ENCODE measurements at regions not wholly inside any gene's neighbourhood (a gene's known extent, or its start where the extent isn't known, plus 50 kb on each side); places are given as distances from the start of the nearest gene placed in this dataset.

- in situ Hi-C loops (cut with HindIII; ENCODE audit: low pct_unique_long_range_greater_than_20kb, low sequenced_read_pairs) = loop anchor here (25.0 kb wide), 1 partner anchor 1203 kb away; the partner anchor contains the start of gene BCL6
- TF ChIP-seq JUND (IDR thresholded peaks at IDR 0.05; ENCODE audit: low read depth) = no peak
- DNase-seq (ENCODE audit: low read depth in 1 of 2, low spot score in 1 of 2) = no peak
Observed at GRCh38 chr3:188940573-188940932, 231.2 kb upstream of the TPRG1 start.

- in situ Hi-C loops (cut with HindIII; ENCODE audit: low pct_unique_long_range_greater_than_20kb, low sequenced_read_pairs) = loop anchor here (25.0 kb wide), 1 partner anchor 1204 kb away; the partner anchor contains the start of gene BCL6
- no peak for DNase-seq (ENCODE audit: low read depth in 1 of 2, low spot score in 1 of 2)
- TF ChIP-seq JUND (IDR thresholded peaks at IDR 0.05; ENCODE audit: low read depth) = no peak
Observed at GRCh38 chr3:188941103-188941502, 230.7 kb upstream of the TPRG1 start.

- TF ChIP-seq JUND (IDR thresholded peaks at IDR 0.05; ENCODE audit: low read depth) = no peak
- no peak for DNase-seq (ENCODE audit: low read depth in 1 of 2, low spot score in 1 of 2)
- in situ Hi-C loops (cut with HindIII; ENCODE audit: low pct_unique_long_range_greater_than_20kb, low sequenced_read_pairs) = loop anchor here (25.0 kb wide), 1 partner anchor 1205 kb away; the partner anchor contains the start of gene BCL6
Observed at GRCh38 chr3:188942191-188942590, 229.6 kb upstream of the TPRG1 start.

- no peak for DNase-seq (ENCODE audit: low read depth in 1 of 2, low spot score in 1 of 2)
- in situ Hi-C loops (cut with HindIII; ENCODE audit: low pct_unique_long_range_greater_than_20kb, low sequenced_read_pairs) = loop anchor here (25.0 kb wide), 1 partner anchor 1206 kb away; the partner anchor contains the start of gene BCL6
- TF ChIP-seq JUND (IDR thresholded peaks at IDR 0.05; ENCODE audit: low read depth) = no peak
Observed at GRCh38 chr3:188943591-188943990, 228.2 kb upstream of the TPRG1 start.

- TF ChIP-seq JUND (IDR thresholded peaks at IDR 0.05; ENCODE audit: low read depth) = no peak
- no peak for DNase-seq (ENCODE audit: low read depth in 1 of 2, low spot score in 1 of 2)
- in situ Hi-C loops (cut with HindIII; ENCODE audit: low pct_unique_long_range_greater_than_20kb, low sequenced_read_pairs) = loop anchor here (25.0 kb wide), 1 partner anchor 1207 kb away; the partner anchor contains the start of gene BCL6
Observed at GRCh38 chr3:188944108-188944507, 227.7 kb upstream of the TPRG1 start.

GRCh38 chr3:188946351-188947240 lies 225.2 kb upstream of the TPRG1 start:
- no peak for DNase-seq (ENCODE audit: low read depth in 1 of 2, low spot score in 1 of 2)
- TF ChIP-seq JUND (IDR thresholded peaks at IDR 0.05; ENCODE audit: low read depth) = no peak
- in situ Hi-C loops (cut with HindIII; ENCODE audit: low pct_unique_long_range_greater_than_20kb, low sequenced_read_pairs) = loop anchor here (25.0 kb wide), 1 partner anchor 1209 kb away; the partner anchor contains the start of gene BCL6

- in situ Hi-C loops (cut with HindIII; ENCODE audit: low pct_unique_long_range_greater_than_20kb, low sequenced_read_pairs) = loop anchor here (25.0 kb wide), 1 partner anchor 1210 kb away; the partner anchor contains the start of gene BCL6
- peak; percentile 87 to 97 for DNase-seq (ENCODE audit: low read depth in 1 of 2, low spot score in 1 of 2)
- no peak for TF ChIP-seq JUND (IDR thresholded peaks at IDR 0.05; ENCODE audit: low read depth)
Observed at GRCh38 chr3:188947401-188948280, 224.1 kb upstream of the TPRG1 start.

- in situ Hi-C loops (cut with HindIII; ENCODE audit: low pct_unique_long_range_greater_than_20kb, low sequenced_read_pairs) = loop anchor here (25.0 kb wide), 1 partner anchor 1211 kb away; the partner anchor contains the start of gene BCL6
- TF ChIP-seq JUND (IDR thresholded peaks at IDR 0.05; ENCODE audit: low read depth) = no peak
- peak in 1 of 2 experiments; percentile 64 for DNase-seq (ENCODE audit: low read depth in 1 of 2, low spot score in 1 of 2)
Observed at GRCh38 chr3:188948281-188948996, 223.3 kb upstream of the TPRG1 start.

- DNase-seq (ENCODE audit: low read depth in 1 of 2, low spot score in 1 of 2) = no peak
- in situ Hi-C loops (cut with HindIII; ENCODE audit: low pct_unique_long_range_greater_than_20kb, low sequenced_read_pairs) = loop anchor here (25.0 kb wide), 1 partner anchor 1212 kb away; the partner anchor contains the start of gene BCL6
- TF ChIP-seq JUND (IDR thresholded peaks at IDR 0.05; ENCODE audit: low read depth) = no peak
Observed at GRCh38 chr3:188948997-188949389, 222.8 kb upstream of the TPRG1 start.

- in situ Hi-C loops (cut with HindIII; ENCODE audit: low pct_unique_long_range_greater_than_20kb, low sequenced_read_pairs) = loop anchor here (25.0 kb wide), 1 partner anchor 1212 kb away; the partner anchor contains the start of gene BCL6
- DNase-seq (ENCODE audit: low read depth in 1 of 2, low spot score in 1 of 2) = no peak
- no peak for TF ChIP-seq JUND (IDR thresholded peaks at IDR 0.05; ENCODE audit: low read depth)
Observed at GRCh38 chr3:188949456-188949855, 222.3 kb upstream of the TPRG1 start.

- no peak for TF ChIP-seq JUND (IDR thresholded peaks at IDR 0.05; ENCODE audit: low read depth)
- no peak for DNase-seq (ENCODE audit: low read depth in 1 of 2, low spot score in 1 of 2)
- in situ Hi-C loops (cut with HindIII; ENCODE audit: low pct_unique_long_range_greater_than_20kb, low sequenced_read_pairs) = loop anchor here (10.0 to 25.0 kb wide), 2 partner anchors 195 to 1213 kb away; partner anchors contain the start of gene BCL6
Observed at GRCh38 chr3:188949996-188950395, 221.8 kb upstream of the TPRG1 start.
